ENCODE measurements at regions not wholly inside any gene's neighbourhood (a gene's known extent, or its start where the extent isn't known, plus 50 kb on each side); places are given as distances from the start of the nearest gene placed in this dataset.

- DNase-seq (ENCODE audit: low spot score) (no peak), ATAC-seq (no peak)
- H3K27me3 Mint-ChIP-seq (ENCODE audit: low read depth): no peaks in the 10 kb centered on the region
- TF ChIP-seq ZMAT4 (CRISPR knock-in tag; IDR thresholded peaks at IDR 0.05) (no peak), GABPB1 (CRISPR knock-in tag; IDR thresholded peaks at IDR 0.05) (no peak), RORB (CRISPR knock-in tag; IDR thresholded peaks at IDR 0.05) (no peak), CBFB (CRISPR knock-in tag; IDR thresholded peaks at IDR 0.05; ENCODE audit: low read depth) (no peak), FOXP4 (CRISPR knock-in tag; IDR thresholded peaks at IDR 0.05) (no peak), ZBTB21 (CRISPR knock-in tag; IDR thresholded peaks at IDR 0.05; ENCODE audit: borderline replicate concordance) (no peak), FOXK1 (CRISPR knock-in tag; IDR thresholded peaks at IDR 0.05) (no peak), GRHL2 (CRISPR knock-in tag; IDR thresholded peaks at IDR 0.05; ENCODE audit: insufficient replicate concordance, severe bottlenecking) (no peak), PRRX2 (CRISPR knock-in tag; IDR thresholded peaks at IDR 0.05) (no peak)
- CTCF ChIA-PET: interaction anchor here (0.9 kb wide), 1 partner anchor 118 kb away, joined by 3 read pairs; no protein-coding TSS in a partner anchor
- POLR2A ChIA-PET: no interaction called here
- no peak overlapping the region for H3K4me3 Mint-ChIP-seq
- no peaks in the 10 kb centered on the region for H3K4me1 Mint-ChIP-seq
- peaks cover 6% of the 10 kb centered on the region; the same call in 1 of the 2 replicates for H3K9me3 Mint-ChIP-seq
- H3K36me3 Mint-ChIP-seq: no peaks in the 10 kb centered on the region
- H3K27ac Mint-ChIP-seq: no peak overlapping the region
Measured at GRCh38 chr5:111668477-111669414, 88.2 kb downstream of the NREP start.

GRCh38 chr5:111667128-111667736 lies 89.8 kb downstream of the NREP start:
- Mint-ChIP-seq H3K27ac (no peak overlapping the region), H3K27me3 (ENCODE audit: low read depth) (no peaks in the 10 kb centered on the region), H3K36me3 (no peaks in the 10 kb centered on the region), H3K9me3 (peaks cover 6% of the 10 kb centered on the region; the same call in 1 of the 2 replicates), H3K4me3 (no peak overlapping the region), H3K4me1 (0 out of 2 replicates have a peak, but pooled peaks cover 6% of the 10 kb centered on the region)
- DNase-seq (ENCODE audit: low spot score): no peak
- ChIA-PET CTCF (interaction anchor here (0.9 kb wide), 1 partner anchor 116 kb away, joined by 3 read pairs; no protein-coding TSS in a partner anchor), POLR2A (no interaction called here)
- TF ChIP-seq FOXK1 (CRISPR knock-in tag; IDR thresholded peaks at IDR 0.05) (no peak), PREB (CRISPR knock-in tag; IDR thresholded peaks at IDR 0.05; ENCODE audit: borderline replicate concordance) (no peak), GABPB1 (CRISPR knock-in tag; IDR thresholded peaks at IDR 0.05) (no peak), SMAD3 (CRISPR knock-in tag; IDR thresholded peaks at IDR 0.05; ENCODE audit: borderline replicate concordance) (no peak), ARID4B (CRISPR knock-in tag; IDR thresholded peaks at IDR 0.05; ENCODE audit: borderline replicate concordance) (no peak), PRDM15 (CRISPR knock-in tag; IDR thresholded peaks at IDR 0.05) (no peak), ZBTB21 (CRISPR knock-in tag; IDR thresholded peaks at IDR 0.05; ENCODE audit: borderline replicate concordance) (no peak), JAZF1 (CRISPR knock-in tag; IDR thresholded peaks at IDR 0.05) (no peak), TEAD1 (CRISPR knock-in tag; IDR thresholded peaks at IDR 0.05) (no peak), EMX1 (CRISPR knock-in tag; IDR thresholded peaks at IDR 0.05) (no peak), HMGA2 (CRISPR knock-in tag; IDR thresholded peaks at IDR 0.05) (no peak)
- no peak for ATAC-seq
